GM12878 (cell line): ENCODE measurements at regions not wholly inside any gene's neighbourhood (a gene's known extent, or its start where the extent isn't known, plus 50 kb on each side); places are given as distances from the start of the nearest gene placed in this dataset.

Experiments
- CREB1 ChIP-seq: IDR thresholded peaks from 2 replicates; pipeline ENCODE4 v1.6.1; 2012; ENCODE audit warnings: low read depth, mild to moderate bottlenecking, inconsistent platforms
- E2F8 ChIP-seq: fragments of 450-650 bp; IDR thresholded peaks from 2 replicates; pipeline ENCODE4 v1.6.1; 2018; ENCODE audit warnings: mild to moderate bottlenecking, low read depth, moderate library complexity; ENCODE audit not compliant: partially characterized antibody
- IRF4 ChIP-seq: IDR thresholded peaks from 2 replicates; pipeline ENCODE4 v1.6.1; 2011; ENCODE audit warnings: low read depth, low read length
- NFXL1 ChIP-seq: fragments of 450-650 bp; IDR thresholded peaks from 2 replicates; pipeline ENCODE4 v1.6.1; 2017; ENCODE audit warnings: antibody characterized with exemption, mild to moderate bottlenecking, borderline replicate concordance
- POU2F2 ChIP-seq: IDR thresholded peaks from 3 replicates; pipeline ENCODE4 v1.6.1; 2011; ENCODE audit warnings: low read depth, mild to moderate bottlenecking, low read length, borderline replicate concordance
- RUNX3 ChIP-seq: IDR thresholded peaks from 2 replicates; pipeline ENCODE4 v1.6.1; 2012; ENCODE audit warnings: low read length, inconsistent platforms
- SMAD5 ChIP-seq: IDR thresholded peaks from 2 replicates; pipeline ENCODE4 v1.6.1; 2016; ENCODE audit warnings: antibody characterized with exemption, low read depth
- SUZ12 ChIP-seq: fragments of 200-600 bp; sonication (generic); IDR thresholded peaks from one replicate; pipeline ENCODE4 v1.6.1; 2018; ENCODE audit warnings: antibody characterized with exemption, mild to moderate bottlenecking; ENCODE audit not compliant: unreplicated experiment
- YBX1 ChIP-seq: fragments of 450-650 bp; IDR thresholded peaks from 2 replicates; pipeline ENCODE4 v1.6.1; 2016; ENCODE audit warnings: antibody characterized with exemption
- ZNF24 ChIP-seq: fragments of 450-650 bp; IDR thresholded peaks from 2 replicates; pipeline ENCODE4 v1.6.1; 2017; ENCODE audit warnings: antibody characterized with exemption, mild to moderate bottlenecking
- ZNF687 ChIP-seq: fragments of 450-650 bp; IDR thresholded peaks from 2 replicates; pipeline ENCODE4 v1.6.1; 2017; ENCODE audit warnings: mild to moderate bottlenecking, moderate library complexity

- TF ChIP-seq E2F8 (no peak), ZNF687 (no peak), ZNF24 (no peak), CREB1 (no peak), RUNX3 (no peak), NFXL1 (no peak), POU2F2 (no peak), SUZ12 (no peak), IRF4 (no peak), YBX1 (no peak), SMAD5 (no peak)
Measured at GRCh38 chr10:108385963-108386362, 1221.5 kb upstream of the SORCS1 start (continued).
